ENCODE measurements at regions not wholly inside any gene's neighbourhood (a gene's known extent, or its start where the extent isn't known, plus 50 kb on each side); places are given as distances from the start of the nearest gene placed in this dataset.

- Histone ChIP-seq H3K27ac (no peak overlapping the region), H3K36me3 (no peaks in the 10 kb centered on the region), H3K4me1 (peaks cover 0 to 20% (median 2%) of the 10 kb centered on the region in 4 donors), H3K9me3 (no peaks in the 10 kb centered on the region), H3K4me3 (no peak overlapping the region), H3K27me3 (no peaks in the 10 kb centered on the region)
- no peak for TF ChIP-seq CTCF (IDR thresholded peaks at IDR 0.05)
- 80 to 85% methylated on average over 4 of the region's 4 CpGs for WGBS, 2 donors
- no peak for DNase-seq (ENCODE audit: low spot score in 2 of 2)
These were observed 155.3 kb upstream of the SLCO3A1 start for GRCh38 chr15:91698241-91698640.

DNA sequence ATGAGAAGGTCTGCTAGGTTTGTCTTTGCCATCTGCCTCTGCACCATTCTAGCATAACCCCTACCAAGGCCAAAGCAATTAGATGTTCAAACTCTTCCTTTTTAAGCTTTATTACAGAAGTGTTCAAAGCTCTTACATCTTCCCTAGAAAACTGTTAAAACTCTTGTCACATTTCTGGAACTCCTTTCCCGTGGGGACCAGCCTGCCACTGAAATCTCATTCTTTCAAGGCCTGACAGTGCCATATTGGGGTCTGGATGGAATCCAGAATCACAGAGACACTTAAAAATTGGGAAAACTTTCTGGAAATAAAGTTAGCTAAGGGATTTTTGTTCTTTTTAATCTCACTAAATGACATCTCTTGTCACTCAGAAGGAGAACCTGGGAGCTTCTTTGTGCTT, 153.8 kb upstream of the SLCO3A1 start:
- no peak for DNase-seq (ENCODE audit: low spot score in 2 of 2)
- no peak for TF ChIP-seq POLR2A (IDR thresholded peaks at IDR 0.05)
- TF ChIP-seq EP300 (IDR thresholded peaks at IDR 0.05), result no peak
- no peaks in the 10 kb centered on the region for H3K27me3 ChIP-seq
- no peak overlapping the region for H3K27ac ChIP-seq
- no peaks in the 10 kb centered on the region for H3K9me3 ChIP-seq
- no peaks in the 10 kb centered on the region for H3K36me3 ChIP-seq
- 73 to 77% methylated on average over 1 of the region's 1 CpG for WGBS, 2 donors
- H3K4me3 ChIP-seq, result no peak overlapping the region
- peaks cover 0 to 5% (median 0%) of the 10 kb centered on the region in 4 donors for H3K4me1 ChIP-seq

GRCh38 chr15:91703274-91703673, 150.2 kb upstream of the SLCO3A1 start:
- H3K36me3 ChIP-seq, result no peaks in the 10 kb centered on the region
- no peak overlapping the region for H3K27ac ChIP-seq
- WGBS, 2 donors, result 81 to 91% methylated on average over 2 of the region's 2 CpGs
- peaks cover 0 to 15% (median 0%) of the 10 kb centered on the region in 4 donors for H3K4me1 ChIP-seq
- H3K9me3 ChIP-seq, result no peaks in the 10 kb centered on the region
- H3K27me3 ChIP-seq, result no peaks in the 10 kb centered on the region
- no peak for TF ChIP-seq EP300 (IDR thresholded peaks at IDR 0.05)
- TF ChIP-seq CTCF (IDR thresholded peaks at IDR 0.05), result no peak
- no peak for TF ChIP-seq POLR2A (IDR thresholded peaks at IDR 0.05)
- no peak for DNase-seq (ENCODE audit: low spot score in 2 of 2)
- no peak overlapping the region for H3K4me3 ChIP-seq

DNA sequence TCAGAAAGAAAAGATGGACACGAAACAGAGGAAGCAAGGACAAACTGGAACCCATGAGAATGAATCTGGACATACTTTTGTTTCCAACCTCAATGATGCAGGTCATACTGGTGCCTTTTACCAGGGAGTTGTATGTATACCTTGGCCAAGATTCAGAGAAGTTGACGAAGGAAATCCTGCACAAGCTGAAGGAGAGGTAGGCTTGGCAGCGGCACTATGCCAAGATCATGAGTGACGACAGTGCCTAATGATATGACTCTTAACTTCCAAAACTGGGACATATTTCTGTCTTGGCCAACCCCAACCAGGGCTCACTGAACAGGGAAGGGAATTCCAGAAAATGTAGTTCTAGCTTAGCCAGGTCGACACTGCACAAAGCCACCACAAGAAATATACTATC, 149.2 kb upstream of the SLCO3A1 start:
- H3K27me3 ChIP-seq, result no peaks in the 10 kb centered on the region
- no peak overlapping the region for H3K4me3 ChIP-seq
- DNase-seq (ENCODE audit: low spot score in 2 of 2), result no peak
- H3K27ac ChIP-seq, result no peak overlapping the region
- no peaks in the 10 kb centered on the region for H3K9me3 ChIP-seq
- peaks cover 0 to 15% (median 0%) of the 10 kb centered on the region in 4 donors for H3K4me1 ChIP-seq
- no peak for TF ChIP-seq POLR2A (IDR thresholded peaks at IDR 0.05)
- H3K36me3 ChIP-seq, result no peaks in the 10 kb centered on the region
- WGBS, 2 donors, result 83 to 86% methylated on average over 5 of the region's 5 CpGs

DNA sequence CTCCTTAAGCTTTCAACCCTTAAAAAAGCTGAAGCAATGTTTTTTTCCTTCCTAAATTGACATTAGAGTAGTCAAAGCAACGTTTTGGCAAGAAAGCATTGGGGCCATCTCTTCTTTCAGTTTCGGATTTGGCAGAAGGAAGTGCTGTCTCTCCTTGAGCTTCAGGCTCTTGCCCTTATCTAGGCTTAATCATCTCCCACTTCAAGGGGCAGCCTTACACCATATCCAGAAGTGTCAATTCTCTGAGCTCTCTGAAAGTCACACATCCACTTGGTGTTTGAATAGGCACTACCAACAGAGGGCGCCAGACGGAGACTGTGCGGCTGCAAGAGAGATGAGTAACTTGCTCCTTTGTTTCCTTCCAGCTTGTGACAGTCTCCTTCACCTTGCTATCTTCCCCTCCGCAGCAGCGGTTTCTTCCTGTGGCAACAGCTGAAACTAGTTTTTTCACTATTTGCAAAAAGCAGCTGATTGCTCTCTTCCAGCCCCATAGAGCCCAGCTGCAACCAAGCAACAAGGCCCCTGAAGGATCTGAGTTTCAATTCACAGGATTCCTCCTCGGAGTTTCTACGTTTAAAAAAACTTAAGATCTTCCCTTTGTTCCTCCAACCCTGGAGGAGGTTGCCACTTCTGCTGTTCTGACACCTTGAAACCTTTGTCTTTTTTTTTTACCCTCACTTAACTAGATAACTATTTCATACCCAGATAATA, 147.0 kb upstream of the SLCO3A1 start:
- Histone ChIP-seq H3K4me3 (peak overlapping the region in 1 of 4 donors; percentile 1), H3K4me1 (peaks cover 0 to 15% (median 0%) of the 10 kb centered on the region in 4 donors), H3K36me3 (no peaks in the 10 kb centered on the region), H3K27me3 (no peaks in the 10 kb centered on the region), H3K9me3 (no peaks in the 10 kb centered on the region), H3K27ac (peak overlapping the region in 2 of 4 donors; percentile 50 to 68)
- peak; percentile 78 to 90 for DNase-seq (ENCODE audit: low spot score in 2 of 2)
- WGBS, 2 donors, result 15 to 16% methylated on average over 9 of the region's 9 CpGs
- TF ChIP-seq CTCF (IDR thresholded peaks at IDR 0.05) (peak; percentile 67 to 92 (median 77)), POLR2A (IDR thresholded peaks at IDR 0.05) (no peak), EP300 (IDR thresholded peaks at IDR 0.05) (peak in 1 of 2 donors; percentile 47)

DNA sequence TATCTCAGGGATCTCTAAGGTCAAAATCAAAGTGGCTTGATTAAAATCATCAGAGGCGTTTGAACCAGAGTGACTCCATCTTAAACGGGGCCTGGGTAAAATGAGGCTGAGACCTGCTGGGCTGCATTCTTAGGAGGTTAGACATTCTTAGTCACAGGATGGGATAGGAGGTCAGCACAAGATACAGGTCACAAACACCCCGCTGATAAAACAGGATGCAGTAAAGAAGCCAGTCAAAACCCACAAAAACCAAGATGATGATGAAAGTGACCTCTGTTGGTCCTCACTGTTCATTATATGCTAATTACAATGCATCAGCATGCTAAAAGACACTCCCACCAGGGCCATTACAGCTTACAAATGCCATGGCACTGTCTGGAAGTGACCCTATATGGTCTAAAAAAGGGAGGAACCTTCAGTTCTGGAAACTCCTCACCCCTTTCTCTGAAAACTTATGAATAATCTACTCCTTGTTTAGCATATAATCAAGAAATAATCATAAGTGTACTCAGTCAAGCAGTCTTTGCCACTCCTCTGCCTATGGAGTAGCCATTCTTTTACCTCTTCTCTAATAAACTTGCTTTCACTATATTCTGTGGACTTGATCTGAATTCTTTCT, 143.3 kb upstream of the SLCO3A1 start:
- H3K36me3 ChIP-seq, result no peaks in the 10 kb centered on the region
- DNase-seq (ENCODE audit: low spot score in 2 of 2), result no peak
- peaks cover 0 to 13% (median 0%) of the 10 kb centered on the region in 4 donors for H3K4me1 ChIP-seq
- TF ChIP-seq EP300 (IDR thresholded peaks at IDR 0.05), result no peak
- TF ChIP-seq CTCF (IDR thresholded peaks at IDR 0.05), result no peak
- TF ChIP-seq POLR2A (IDR thresholded peaks at IDR 0.05), result no peak
- WGBS, 2 donors, result 55 to 74% methylated on average over 3 of the region's 3 CpGs
- no peaks in the 10 kb centered on the region for H3K27me3 ChIP-seq
- no peaks in the 10 kb centered on the region for H3K9me3 ChIP-seq
- H3K4me3 ChIP-seq, result no peak overlapping the region
- H3K27ac ChIP-seq, result no peak overlapping the region
